H1 (cell line): ENCODE measurements at regions not wholly inside any gene's neighbourhood (a gene's known extent, or its start where the extent isn't known, plus 50 kb on each side); places are given as distances from the start of the nearest gene placed in this dataset.

Source experiments
- CTCF ChIA-PET: fragments of 300-600 bp; sonication (Branson Sonifier 250); formaldehyde crosslinking; loops from one replicate; lab custom pipeline; 2021; ENCODE audit not compliant: partially characterized antibody; lab: Charles Lee
- POLR2A ChIA-PET: fragments of 300-600 bp; sonication (Branson Sonifier 250); formaldehyde crosslinking; loops from one replicate; lab custom pipeline; 2021; ENCODE audit warnings: inconsistent platforms; ENCODE audit not compliant: partially characterized antibody; lab: Charles Lee
- DNase-seq, 2 experiments: peaks; one replicate each; pipeline versions ENCODE4 v3.0.0 to v3.0.0-alpha.2; 2010 to 2022; ENCODE audit warnings: low spot score in 2 of 2, low read depth in 1 of 2, mixed read lengths in 1 of 2
- FAIRE-seq: peaks from 2 replicates; lab custom pipeline; 2011; peaks lifted over from hg19 to GRCh38; lab: Jason Lieb, UNC
- H2AFZ ChIP-seq: 2 replicates; pipeline ENCODE4 v1.8.1; 2012; ENCODE audit warnings: low read length, inconsistent platforms
- H2AK5ac ChIP-seq: 2 replicates; pipeline ENCODE4 v1.6.1; 2013; ENCODE audit warnings: low read depth, low read length
- H2BK120ac ChIP-seq: replicated peaks from 2 replicates; pipeline ENCODE3; 2013; ENCODE audit warnings: low read depth, low read length, inconsistent platforms
- H2BK12ac ChIP-seq: 2 replicates; pipeline ENCODE4 v1.6.1; 2013; ENCODE audit warnings: low read depth, low read length
- H2BK15ac ChIP-seq: 2 replicates; pipeline ENCODE4 v1.6.1; 2013; ENCODE audit warnings: low read length
- H2BK20ac ChIP-seq: 2 replicates; pipeline ENCODE4 v1.6.1; 2013; ENCODE audit warnings: low read length
- H2BK5ac ChIP-seq: 2 replicates; pipeline ENCODE4 v1.6.1; 2013; ENCODE audit warnings: low read depth, low read length
- H3K14ac ChIP-seq: 2 replicates; pipeline ENCODE4 v1.6.1; 2013; ENCODE audit warnings: inconsistent platforms; ENCODE audit not compliant: insufficient read length
- H3K18ac ChIP-seq: 2 replicates; pipeline ENCODE4 v1.6.1; 2013; ENCODE audit warnings: low read length; ENCODE audit errors: extremely low read depth
- H3K23ac ChIP-seq: 2 replicates; pipeline ENCODE4 v1.6.1; 2013; ENCODE audit warnings: inconsistent platforms; ENCODE audit not compliant: insufficient read length
- H3K23me2 ChIP-seq: 2 replicates; pipeline ENCODE4 v1.6.1; 2013; ENCODE audit warnings: low read depth, low read length
- H3K27ac ChIP-seq: 2 replicates; pipeline ENCODE4 v1.6.1; 2011; ENCODE audit warnings: low read depth, low read length, inconsistent platforms
- H3K27me3 ChIP-seq, 4 experiments: replicated peaks in 1 of 4; 1 replicate in 1 of 4; 2 replicates in 3 of 4; pipeline versions ENCODE4 v1.6.1 to v1.8.1; 2011 to 2013; ENCODE audit warnings: low read length in 3 of 4, mild to moderate bottlenecking in 3 of 4, inconsistent platforms in 2 of 4, mixed read lengths in 2 of 4, moderate library complexity in 1 of 4; ENCODE audit not compliant: control insufficient read depth in 3 of 4, insufficient read depth in 3 of 4; ENCODE audit errors: extremely low read depth in 1 of 4
- H3K36me3 ChIP-seq, 4 experiments: 2 replicates each; pipeline versions ENCODE4 v1.6.1 to v1.8.1; 2011 to 2013; ENCODE audit warnings: mild to moderate bottlenecking in 4 of 4, low read length in 3 of 4, moderate library complexity in 2 of 4, control low read depth in 1 of 4, inconsistent platforms in 1 of 4; ENCODE audit not compliant: insufficient read depth in 4 of 4, control insufficient read depth in 2 of 4
- H3K4ac ChIP-seq: replicated peaks from 2 replicates; pipeline ENCODE3; 2013; ENCODE audit warnings: low read length, low read depth, mixed read lengths, inconsistent platforms; ENCODE audit not compliant: insufficient read length
- H3K4me1 ChIP-seq, 4 experiments: replicated peaks in 1 of 4; 1 replicate in 1 of 4; 2 replicates in 3 of 4; pipeline versions ENCODE4 v1.6.1 to v1.8.1; 2011 to 2013; ENCODE audit warnings: low read length in 3 of 4, inconsistent platforms in 2 of 4, mixed read lengths in 1 of 4; ENCODE audit not compliant: insufficient read depth in 4 of 4, control insufficient read depth in 3 of 4
- H3K4me2 ChIP-seq, 2 experiments: 2 replicates each; pipeline versions ENCODE4 v1.6.1 to v1.8.1; 2011 to 2013; ENCODE audit warnings: low read depth in 2 of 2, low read length in 2 of 2, control low read depth in 1 of 2, inconsistent platforms in 1 of 2, mild to moderate bottlenecking in 1 of 2; ENCODE audit not compliant: insufficient read depth in 1 of 2
- H3K4me3 ChIP-seq, 4 experiments: fragments of 200-600, 300-600 bp in 1 of 4; sonication (generic), shearing (Covaris generic), sonication (Bioruptor Twin) in 1 of 4; 2 replicates each; pipeline versions ENCODE4 v1.5.1 to v1.8.1; 2011 to 2016; ENCODE audit warnings: low read length in 4 of 4, low read depth in 3 of 4, control low read depth in 2 of 4, inconsistent platforms in 2 of 4, mild to moderate bottlenecking in 2 of 4, mixed read lengths in 1 of 4, moderate library complexity in 1 of 4; ENCODE audit not compliant: insufficient read depth in 2 of 4; ENCODE audit errors: extremely low read depth in 1 of 4
- H3K56ac ChIP-seq: replicated peaks from 2 replicates; pipeline ENCODE3; 2013; ENCODE audit warnings: low read depth, mild to moderate bottlenecking, mixed read lengths, low read length, inconsistent platforms; ENCODE audit not compliant: insufficient read length
- H3K79me1 ChIP-seq: 2 replicates; pipeline ENCODE4 v1.6.1; 2013; ENCODE audit warnings: low read depth, low read length, control low read depth
- H3K79me2 ChIP-seq, 2 experiments: 2 replicates each; pipeline versions ENCODE4 v1.6.1 to v1.8.1; 2012 to 2013; ENCODE audit warnings: low read length in 2 of 2, mild to moderate bottlenecking in 2 of 2, inconsistent platforms in 1 of 2; ENCODE audit not compliant: insufficient read depth in 2 of 2, control insufficient read depth in 1 of 2
- H3K9ac ChIP-seq, 4 experiments: replicated peaks in 1 of 4; 1 replicate in 1 of 4; 2 replicates in 3 of 4; pipeline versions ENCODE4 v1.6.1 to v1.8.1; 2011 to 2013; ENCODE audit warnings: low read depth in 3 of 4, low read length in 3 of 4, control low read depth in 2 of 4, mild to moderate bottlenecking in 2 of 4, moderate library complexity in 2 of 4, inconsistent platforms in 1 of 4; ENCODE audit errors: extremely low read depth in 1 of 4
- H3K9me3 ChIP-seq, 2 experiments: 2 replicates each; pipeline versions ENCODE4 v1.6.1 to v1.8.1; 2012 to 2013; ENCODE audit warnings: mild to moderate bottlenecking in 2 of 2, moderate library complexity in 2 of 2, control low read depth in 1 of 2, inconsistent platforms in 1 of 2, low read depth in 1 of 2, low read length in 1 of 2, mixed read lengths in 1 of 2; ENCODE audit not compliant: insufficient read depth in 2 of 2
- H4K20me1 ChIP-seq, 2 experiments: replicated peaks in 1 of 2; 2 replicates each; pipeline versions ENCODE3 to v1.8.1; 2011 to 2013; ENCODE audit warnings: inconsistent platforms in 2 of 2, low read length in 2 of 2, mild to moderate bottlenecking in 1 of 2; ENCODE audit not compliant: insufficient read depth in 2 of 2, control insufficient read depth in 1 of 2
- H4K5ac ChIP-seq: 2 replicates; pipeline ENCODE4 v1.6.1; 2013; ENCODE audit warnings: low read length, low read depth, mixed read lengths, inconsistent platforms; ENCODE audit not compliant: insufficient read length
- H4K8ac ChIP-seq: 2 replicates; pipeline ENCODE4 v1.8.0; 2013; ENCODE audit warnings: mild to moderate bottlenecking, moderate library complexity, low read length, inconsistent platforms; ENCODE audit not compliant: insufficient read depth; ENCODE audit errors: extremely low read depth
- H4K91ac ChIP-seq: replicated peaks from 2 replicates; pipeline ENCODE3; 2013; ENCODE audit warnings: low read length, mixed read lengths, inconsistent platforms; ENCODE audit not compliant: insufficient read length
- EGR1 ChIP-seq: IDR thresholded peaks from 2 replicates; pipeline ENCODE4 v1.6.1; 2011; ENCODE audit warnings: low read depth, low read length, borderline replicate concordance
- NANOG ChIP-seq: IDR thresholded peaks from 2 replicates; pipeline ENCODE4 v1.6.1; 2011; ENCODE audit warnings: low read length, low read depth, mild to moderate bottlenecking, inconsistent platforms; ENCODE audit not compliant: insufficient read depth, poor library complexity, severe bottlenecking
- RNF2 ChIP-seq: fragments of 200-900, 300-1000 bp; sonication (generic); IDR thresholded peaks from 2 replicates; pipeline ENCODE4 v1.7.1; 2016; ENCODE audit warnings: borderline replicate concordance, low read depth, mild to moderate bottlenecking, antibody characterized with exemption, low read length; ENCODE audit not compliant: poor library complexity, severe bottlenecking; ENCODE audit errors: missing control alignments
- WGBS, 2 experiments: shearing (Covaris generic) in 1 of 2; methylation state at CpG; one replicate each; pipeline versions ENCODE4 v1.1.6 to v1.1.7; 2013 to 2015; ENCODE audit warnings: low lambda C conversion rate in 2 of 2, mixed read lengths in 2 of 2, inconsistent platforms in 1 of 2, low coverage in 1 of 2, missing lambda C conversion rate in 1 of 2; ENCODE audit not compliant: insufficient replicate concordance in 2 of 2, insufficient coverage in 1 of 2, insufficient read length in 1 of 2; ENCODE audit errors: extremely low coverage in 1 of 2, missing lambda C conversion rate in 1 of 2; 5-methylcytosine and 5-hydroxymethylcytosine counted together
- TF ChIP-seq, protein P1 (sequence below): IDR thresholded peaks from 2 replicates; pipeline ENCODE4 v1.6.1; 2012; ENCODE audit warnings: inconsistent platforms

DNA sequence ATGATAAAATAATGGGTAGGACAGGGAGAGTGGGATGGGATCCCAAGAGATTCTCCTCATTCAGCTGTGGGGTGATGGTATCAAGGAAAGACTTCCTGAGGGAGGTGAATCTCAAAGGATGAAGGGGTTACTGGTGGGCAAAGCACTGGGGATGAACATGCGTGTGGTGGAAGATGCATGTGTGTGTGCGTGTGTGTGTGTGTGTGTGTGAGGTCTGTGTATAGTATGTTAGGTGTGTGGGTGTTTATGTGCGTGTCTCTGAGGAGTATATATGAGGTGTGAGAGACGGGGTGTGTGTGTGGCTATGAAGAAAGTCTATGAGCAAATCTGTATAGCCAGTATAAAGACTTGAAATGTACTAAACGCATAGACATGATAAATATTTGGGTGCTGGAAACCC lies 220.0 kb upstream of the MYLIP start:
- Histone ChIP-seq H2AFZ (no peak overlapping the region), H3K4ac (peak overlapping the region; percentile 24), H3K23me2 (no peaks in the 10 kb centered on the region), H3K36me3 (no peaks in the 10 kb centered on the region), H4K20me1 (no peaks in the 10 kb centered on the region), H3K4me3 (no peak overlapping the region), H2BK5ac (peak overlapping the region; percentile 6; the same call in 1 of the 2 replicates), H3K23ac (no peak overlapping the region), H4K8ac (no peak overlapping the region), H2BK20ac (peak overlapping the region; percentile 98), H2BK12ac (peak overlapping the region; percentile 71; the same call in 1 of the 2 replicates), H3K9ac (no peak overlapping the region), H3K79me2 (no peaks in the 10 kb centered on the region), H3K56ac (no peak overlapping the region), H3K27me3 (no peaks in the 10 kb centered on the region), H4K91ac (peak overlapping the region; percentile 87), H2BK120ac (peak overlapping the region; percentile 2), H3K79me1 (no peaks in the 10 kb centered on the region), H3K4me1 (peaks cover 23 to 45% (median 37%) of the 10 kb centered on the region in 4 experiments), H3K9me3 (no peaks in the 10 kb centered on the region), H2AK5ac (no peak overlapping the region), H3K4me2 (no peak overlapping the region), H2BK15ac (peak overlapping the region; percentile 48; the same call in 1 of the 2 replicates), H3K27ac (no peak overlapping the region), H3K14ac (no peak overlapping the region), H3K18ac (peak overlapping the region; percentile 91; the same call in 1 of the 2 replicates), H4K5ac (no peak overlapping the region)
- ChIA-PET POLR2A (interaction anchor here (1.7 to 3.0 kb wide), 2 partner anchors 13 to 219 kb away, joined by 5 to 15 read pairs; partner anchors contain the start of gene MYLIP), CTCF (interaction anchor here (0.7 to 7.5 kb wide), 2 partner anchors 14 to 44 kb away, joined by 3 to 55 read pairs; no protein-coding TSS in a partner anchor)
- no peak for FAIRE-seq
- no peak for DNase-seq
- WGBS, 2 experiments: 81 to 100% methylated on average over 1 to 5 of the region's 5 CpGs
- TF ChIP-seq, protein P1, sequence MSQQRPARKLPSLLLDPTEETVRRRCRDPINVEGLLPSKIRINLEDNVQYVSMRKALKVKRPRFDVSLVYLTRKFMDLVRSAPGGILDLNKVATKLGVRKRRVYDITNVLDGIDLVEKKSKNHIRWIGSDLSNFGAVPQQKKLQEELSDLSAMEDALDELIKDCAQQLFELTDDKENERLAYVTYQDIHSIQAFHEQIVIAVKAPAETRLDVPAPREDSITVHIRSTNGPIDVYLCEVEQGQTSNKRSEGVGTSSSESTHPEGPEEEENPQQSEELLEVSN: no peak
- TF ChIP-seq RNF2: no peak
- TF ChIP-seq EGR1: no peak
- no peak for TF ChIP-seq NANOG
